NCI-H2029 treated with DMSO at 0.1 percent for 48 hours (cell line): ENCODE measurements at regions not wholly inside any gene's neighbourhood (a gene's known extent, or its start where the extent isn't known, plus 50 kb on each side); places are given as distances from the start of the nearest gene placed in this dataset.
A peak's percentile ranks its signal among the peaks of the same experiment; 100 is the strongest.
"Not testable (repeated sequence)": the region's sequence is repeated elsewhere in the genome, so short reads cannot be mapped to it uniquely, and the experiment has no call there.

Experiments
- DNase-seq: peaks from one replicate; lab custom pipeline; 2025; lab: John Stamatoyannopoulos, UW

- no peak for DNase-seq
These were observed 894.2 kb upstream of the PTPRD start for GRCh38 chr9:11506980-11507379.

GRCh38 chr9:11537566-11537965, 924.8 kb upstream of the PTPRD start:
- no peak for DNase-seq

GRCh38 chr9:11542781-11543180, 930.0 kb upstream of the PTPRD start:
- DNase-seq, result no peak

GRCh38 chr9:11546231-11546630, 933.4 kb upstream of the PTPRD start:
- DNase-seq, result no peak

- DNase-seq, result no peak
These were observed 936.6 kb upstream of the PTPRD start for GRCh38 chr9:11549311-11549794.

GRCh38 chr9:11551106-11551505, 938.3 kb upstream of the PTPRD start:
- no peak for DNase-seq

GRCh38 chr9:11558043-11558442, 945.2 kb upstream of the PTPRD start:
- DNase-seq, result no peak

GRCh38 chr9:11559001-11559776, 946.4 kb upstream of the PTPRD start:
- no peak for DNase-seq

- DNase-seq, result peak; percentile 3
These were observed 964.7 kb upstream of the PTPRD start for GRCh38 chr9:11577522-11577921.

- no peak for DNase-seq
These were observed 983.0 kb upstream of the PTPRD start for GRCh38 chr9:11595756-11596155.

- no peak for DNase-seq
These were observed 1005.5 kb upstream of the PTPRD start for GRCh38 chr9:11618241-11618805.

GRCh38 chr9:11632691-11633090, 1019.9 kb upstream of the PTPRD start:
- no peak for DNase-seq

- DNase-seq, result no peak
These were observed 1034.0 kb upstream of the PTPRD start for GRCh38 chr9:11646831-11647230.

- no peak for DNase-seq
These were observed 1039.3 kb upstream of the TYRP1 start for GRCh38 chr9:11653867-11654266.

- DNase-seq, result no peak
These were observed 1029.3 kb upstream of the TYRP1 start for GRCh38 chr9:11663913-11664312.

- DNase-seq, result no peak
These were observed 1016.4 kb upstream of the TYRP1 start for GRCh38 chr9:11676821-11677220.

- no peak for DNase-seq
These were observed 1006.5 kb upstream of the TYRP1 start for GRCh38 chr9:11686733-11687132.

- no peak for DNase-seq
These were observed 996.1 kb upstream of the TYRP1 start for GRCh38 chr9:11697126-11697525.

- DNase-seq, result no peak
These were observed 991.5 kb upstream of the TYRP1 start for GRCh38 chr9:11701706-11702105.

GRCh38 chr9:11702548-11702947, 990.6 kb upstream of the TYRP1 start:
- no peak for DNase-seq

- not testable (repeated sequence) for DNase-seq
These were observed 989.0 kb upstream of the TYRP1 start for GRCh38 chr9:11704198-11704597.

- no peak for DNase-seq
These were observed 984.3 kb upstream of the TYRP1 start for GRCh38 chr9:11708899-11709298.

- DNase-seq, result no peak
These were observed 983.6 kb upstream of the TYRP1 start for GRCh38 chr9:11709567-11709966.

- no peak for DNase-seq
These were observed 980.1 kb upstream of the TYRP1 start for GRCh38 chr9:11713077-11713476.
